Peyer's patch (tissue), 4 donors: ENCODE measurements at regions not wholly inside any gene's neighbourhood (a gene's known extent, or its start where the extent isn't known, plus 50 kb on each side); places are given as distances from the start of the nearest gene placed in this dataset.

Experiments used
- CTCF ChIP-seq, 6 experiments: fragments of 450-650 bp in 4 of 6; fragments of 200-600 bp in 2 of 6; sonication (generic) in 1 of 6; IDR thresholded peaks; one replicate each; pipeline ENCODE4 v1.5.1; 2017 to 2019; ENCODE audit warnings: antibody characterized with exemption in 6 of 6, mild to moderate bottlenecking in 3 of 6, moderate library complexity in 1 of 6
- POLR2A ChIP-seq, 2 donors: fragments of 450-650 bp; IDR thresholded peaks; one replicate each; pipeline ENCODE4 v1.5.1; 2017; ENCODE audit warnings: antibody characterized with exemption in 2 of 2, mild to moderate bottlenecking in 2 of 2, moderate library complexity in 2 of 2

DNA sequence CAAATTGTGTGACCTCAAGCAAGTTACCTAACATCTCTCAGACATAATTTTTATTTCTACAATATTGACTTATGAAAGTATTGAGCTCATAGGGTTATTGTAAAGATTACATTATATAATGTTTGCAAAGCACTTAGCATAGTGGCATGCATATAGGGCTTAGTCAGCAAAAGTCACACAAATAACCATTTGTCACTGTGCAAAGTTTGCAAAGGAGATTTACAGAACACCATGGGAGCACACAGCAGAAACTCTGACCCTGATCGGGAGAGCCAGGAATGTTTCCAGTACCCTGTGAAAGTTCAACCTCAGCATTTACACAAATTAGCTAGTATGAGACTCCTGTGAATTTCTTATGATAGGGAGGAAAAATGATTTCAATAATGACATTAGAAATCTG is 804.6 kb upstream of the RAG2 start:
- TF ChIP-seq CTCF (IDR thresholded peaks at IDR 0.05) (no peak), POLR2A (IDR thresholded peaks at IDR 0.05) (no peak)
